ENCODE measurements at regions not wholly inside any gene's neighbourhood (a gene's known extent, or its start where the extent isn't known, plus 50 kb on each side); places are given as distances from the start of the nearest gene placed in this dataset.

DNA sequence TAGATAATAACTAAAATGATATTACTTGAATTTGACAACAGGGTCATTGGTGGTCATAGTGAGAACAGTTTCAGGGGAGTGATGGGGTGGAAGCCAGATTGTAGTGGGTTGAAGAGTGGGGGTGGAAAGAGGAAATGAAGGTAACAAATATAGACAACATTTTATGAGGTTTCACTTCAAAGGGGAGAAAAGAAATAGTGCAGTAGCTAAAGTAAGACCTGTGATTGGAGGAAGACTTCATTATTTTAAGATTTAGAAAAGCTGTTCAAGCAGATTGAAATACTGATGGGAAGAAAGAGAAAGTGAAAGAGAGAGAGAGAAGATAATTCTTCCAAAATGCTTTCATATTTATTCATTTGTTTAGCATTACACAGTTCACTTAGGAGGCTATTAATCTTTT lies 52.0 kb upstream of the KCNA3 start:
- H3K27ac ChIP-seq, result no peak overlapping the region
- TF ChIP-seq ZFX (IDR thresholded peaks at IDR 0.05), result no peak
- TF ChIP-seq, protein P1, sequence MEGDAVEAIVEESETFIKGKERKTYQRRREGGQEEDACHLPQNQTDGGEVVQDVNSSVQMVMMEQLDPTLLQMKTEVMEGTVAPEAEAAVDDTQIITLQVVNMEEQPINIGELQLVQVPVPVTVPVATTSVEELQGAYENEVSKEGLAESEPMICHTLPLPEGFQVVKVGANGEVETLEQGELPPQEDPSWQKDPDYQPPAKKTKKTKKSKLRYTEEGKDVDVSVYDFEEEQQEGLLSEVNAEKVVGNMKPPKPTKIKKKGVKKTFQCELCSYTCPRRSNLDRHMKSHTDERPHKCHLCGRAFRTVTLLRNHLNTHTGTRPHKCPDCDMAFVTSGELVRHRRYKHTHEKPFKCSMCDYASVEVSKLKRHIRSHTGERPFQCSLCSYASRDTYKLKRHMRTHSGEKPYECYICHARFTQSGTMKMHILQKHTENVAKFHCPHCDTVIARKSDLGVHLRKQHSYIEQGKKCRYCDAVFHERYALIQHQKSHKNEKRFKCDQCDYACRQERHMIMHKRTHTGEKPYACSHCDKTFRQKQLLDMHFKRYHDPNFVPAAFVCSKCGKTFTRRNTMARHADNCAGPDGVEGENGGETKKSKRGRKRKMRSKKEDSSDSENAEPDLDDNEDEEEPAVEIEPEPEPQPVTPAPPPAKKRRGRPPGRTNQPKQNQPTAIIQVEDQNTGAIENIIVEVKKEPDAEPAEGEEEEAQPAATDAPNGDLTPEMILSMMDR (conservative IDR thresholded peaks at IDR 0.05), result no peak
